Stimulated activated CD4-positive, alpha-beta T cell treated with anti-CD3 and anti-CD28 coated beads, TNF-alpha, amount 100 ng/mL, for 48 hours (primary cell): ENCODE measurements at regions not wholly inside any gene's neighbourhood (a gene's known extent, or its start where the extent isn't known, plus 50 kb on each side); places are given as distances from the start of the nearest gene placed in this dataset.

Experiments
- DNase-seq, 3 donors: peaks; one replicate each; pipeline ENCODE4 v3.0.0-alpha.2; 2020; ENCODE audit warnings: low read depth in 3 of 3

DNA sequence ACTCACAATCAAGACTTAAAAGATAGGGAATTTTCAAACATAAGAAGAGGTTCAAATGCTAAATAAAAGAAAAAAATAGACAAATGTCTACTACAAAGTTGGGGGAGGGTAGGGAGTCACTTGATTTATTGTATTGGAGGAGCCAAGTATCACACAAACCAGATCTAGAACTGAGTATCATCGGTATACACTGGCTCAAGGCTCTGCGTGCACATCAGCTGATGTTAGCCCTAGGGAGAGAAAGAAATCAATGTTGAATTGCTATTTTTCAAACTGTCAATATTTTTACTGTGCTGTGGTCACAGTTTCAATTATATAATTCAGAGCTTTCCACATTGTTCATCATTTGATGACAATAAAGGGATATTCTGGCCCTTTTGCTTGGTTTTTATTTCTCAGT is 54.9 kb upstream of the RXFP2 start:
- DNase-seq = no peak

DNA sequence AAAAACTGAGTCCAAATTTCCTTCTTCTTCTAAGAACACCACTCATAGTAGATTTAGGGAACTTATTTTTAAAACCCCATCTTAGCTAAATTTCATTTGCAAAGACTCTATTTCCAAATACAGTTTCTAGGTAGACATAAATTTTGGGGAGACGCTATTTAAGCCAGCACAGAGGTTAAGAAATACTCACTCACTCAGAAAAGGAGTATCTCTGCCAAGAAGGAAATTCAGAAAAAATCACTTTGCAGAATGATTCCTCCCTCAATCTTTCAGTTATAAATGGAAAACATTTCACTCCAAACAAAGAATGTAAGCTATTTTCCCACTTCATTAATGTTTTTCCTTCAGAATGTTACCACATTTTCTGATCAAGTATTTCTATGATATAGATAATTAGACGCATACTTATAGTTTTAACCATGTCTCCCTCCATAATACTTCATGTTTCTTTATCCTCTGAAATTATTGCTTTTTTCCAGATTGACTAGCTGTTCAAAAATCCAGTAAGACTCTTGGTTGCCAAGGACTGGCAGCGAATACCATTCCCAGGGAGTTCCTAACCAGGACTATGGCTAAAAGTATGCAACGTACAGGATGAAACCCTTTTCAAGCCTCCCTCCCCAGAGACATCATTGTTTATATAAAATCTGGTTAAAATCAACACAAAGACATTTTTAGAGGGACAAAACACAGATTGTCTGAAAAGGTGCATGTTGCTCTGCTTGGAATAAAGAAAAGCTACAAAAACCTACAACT is 52.5 kb upstream of the RXFP2 start:
- no peak for DNase-seq
